ENCODE measurements at regions not wholly inside any gene's neighbourhood (a gene's known extent, or its start where the extent isn't known, plus 50 kb on each side); places are given as distances from the start of the nearest gene placed in this dataset.
A peak's percentile ranks its signal among the peaks of the same experiment; 100 is the strongest.

DNA sequence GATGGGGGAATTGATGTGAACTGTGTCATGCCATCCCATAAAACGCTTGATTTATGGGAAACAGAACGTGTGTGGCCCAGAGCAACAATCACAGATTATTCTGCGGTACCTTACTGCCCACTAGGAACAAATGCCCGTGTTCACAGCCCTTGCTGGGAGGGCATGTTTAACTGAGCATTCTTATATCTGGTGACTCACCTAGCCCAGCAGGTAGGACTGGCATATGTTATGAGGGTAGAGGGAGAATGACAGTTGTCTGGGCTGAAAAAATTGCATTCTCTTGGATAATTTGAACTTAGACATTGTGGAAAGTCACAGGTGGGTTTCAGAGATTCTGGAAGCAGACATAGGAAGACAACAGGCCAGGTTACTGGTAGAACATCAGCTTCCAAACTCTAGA is 460.6 kb downstream of the DMRT2 start:
- Histone ChIP-seq H3K9ac (ENCODE audit: control insufficient read depth, extremely low read depth, insufficient read depth, low read length) (no peak overlapping the region), H2AFZ (ENCODE audit: control insufficient read depth, low read length) (no peak overlapping the region), H3K27me3 (ENCODE audit: control insufficient read depth, extremely low read depth, insufficient read depth, low read length) (no peaks in the 10 kb centered on the region), H3K4me3 (ENCODE audit: control insufficient read depth in 2 of 3, extremely low read depth in 1 of 3, insufficient read depth in 2 of 3, low read depth in 1 of 3, low read length in 3 of 3) (no peak overlapping the region), H3K9me1 (ENCODE audit: control insufficient read depth, extremely low read depth, insufficient read depth, low read length) (no peaks in the 10 kb centered on the region), H3K79me2 (ENCODE audit: control insufficient read depth, insufficient read depth, low read length) (no peaks in the 10 kb centered on the region), H3K27ac (ENCODE audit: control insufficient read depth, insufficient read depth, low read length) (no peak overlapping the region), H4K20me1 (ENCODE audit: control insufficient read depth, extremely low read depth, insufficient read depth, low read length) (no peaks in the 10 kb centered on the region), H3K4me2 (ENCODE audit: control insufficient read depth, extremely low read depth, insufficient read depth, low read depth, low read length) (no peak overlapping the region), H3K36me3 (ENCODE audit: control insufficient read depth in 2 of 2, extremely low read depth in 1 of 2, insufficient read depth in 2 of 2, low read length in 2 of 2) (no peaks in the 10 kb centered on the region), H3K9me3 (ENCODE audit: control insufficient read depth, low read depth, low read length) (no peaks in the 10 kb centered on the region), H3K4me1 (ENCODE audit: control insufficient read depth, extremely low read depth, insufficient read depth, low read length) (peaks cover 15% of the 10 kb centered on the region)
- no peak for TF ChIP-seq EZH2 (IDR thresholded peaks at IDR 0.05; ENCODE audit: low read length)
- no peak for TF ChIP-seq CTCF (optimal IDR thresholded peaks at IDR 0.05 in 1 of 3, IDR thresholded peaks at IDR 0.05 in 1 of 3, conservative IDR thresholded peaks at IDR 0.05 in 1 of 3; ENCODE audit: extremely low read depth in 1 of 3, insufficient read depth in 2 of 3, low read length in 3 of 3)
- DNase-seq (ENCODE audit: low read depth, low spot score) (no peak), FAIRE-seq (no peak)
- dilution Hi-C loops (cut with MboI; ENCODE audit: extremely low pct_ligation_motif_present, low sequenced_read_pairs): no loop called here

GRCh38 chr9:1513105-1513504 is 462.9 kb downstream of the DMRT2 start:
- Histone ChIP-seq H3K79me2 (ENCODE audit: control insufficient read depth, insufficient read depth, low read length) (no peaks in the 10 kb centered on the region), H3K27me3 (ENCODE audit: control insufficient read depth, extremely low read depth, insufficient read depth, low read length) (no peaks in the 10 kb centered on the region), H3K4me2 (ENCODE audit: control insufficient read depth, extremely low read depth, insufficient read depth, low read depth, low read length) (peak overlapping the region; percentile 12), H3K9me3 (ENCODE audit: control insufficient read depth, low read depth, low read length) (no peaks in the 10 kb centered on the region), H3K27ac (ENCODE audit: control insufficient read depth, insufficient read depth, low read length) (no peak overlapping the region), H3K4me1 (ENCODE audit: control insufficient read depth, extremely low read depth, insufficient read depth, low read length) (peaks cover 15% of the 10 kb centered on the region), H3K9me1 (ENCODE audit: control insufficient read depth, extremely low read depth, insufficient read depth, low read length) (no peaks in the 10 kb centered on the region), H3K4me3 (ENCODE audit: control insufficient read depth in 2 of 3, extremely low read depth in 1 of 3, insufficient read depth in 2 of 3, low read depth in 1 of 3, low read length in 3 of 3) (no peak overlapping the region), H3K36me3 (ENCODE audit: control insufficient read depth in 2 of 2, extremely low read depth in 1 of 2, insufficient read depth in 2 of 2, low read length in 2 of 2) (no peaks in the 10 kb centered on the region), H3K9ac (ENCODE audit: control insufficient read depth, extremely low read depth, insufficient read depth, low read length) (no peak overlapping the region), H2AFZ (ENCODE audit: control insufficient read depth, low read length) (no peak overlapping the region), H4K20me1 (ENCODE audit: control insufficient read depth, extremely low read depth, insufficient read depth, low read length) (no peaks in the 10 kb centered on the region)
- dilution Hi-C loops (cut with MboI; ENCODE audit: extremely low pct_ligation_motif_present, low sequenced_read_pairs): no loop called here
- FAIRE-seq (peak; percentile 57), DNase-seq (ENCODE audit: low read depth, low spot score) (no peak)
- TF ChIP-seq CTCF (optimal IDR thresholded peaks at IDR 0.05 in 1 of 3, IDR thresholded peaks at IDR 0.05 in 1 of 3, conservative IDR thresholded peaks at IDR 0.05 in 1 of 3; ENCODE audit: extremely low read depth in 1 of 3, insufficient read depth in 2 of 3, low read length in 3 of 3): no peak
- TF ChIP-seq EZH2 (IDR thresholded peaks at IDR 0.05; ENCODE audit: low read length): no peak
